ENCODE measurements at regions not wholly inside any gene's neighbourhood (a gene's known extent, or its start where the extent isn't known, plus 50 kb on each side); places are given as distances from the start of the nearest gene placed in this dataset.
"Not testable (repeated sequence)": the region's sequence is repeated elsewhere in the genome, so short reads cannot be mapped to it uniquely, and the experiment has no call there.

- no peak for TF ChIP-seq POLR2AphosphoS5 (IDR thresholded peaks at IDR 0.05)
- no peak for TF ChIP-seq POLR2A (IDR thresholded peaks at IDR 0.05; ENCODE audit: low read depth)
- TF ChIP-seq EP300 (IDR thresholded peaks at IDR 0.05), result no peak
- TF ChIP-seq CTCF (IDR thresholded peaks at IDR 0.05), result no peak
- Histone ChIP-seq H3K4me1 (peaks cover 0 to 32% (median 21%) of the 10 kb centered on the region in 4 donors), H3K36me3 (no peaks in the 10 kb centered on the region), H3K4me3 (no peak overlapping the region), H3K27me3 (no peaks in the 10 kb centered on the region), H3K27ac (replicated peaks in 1 of 4) (no peak overlapping the region), H3K9me3 (no peaks in the 10 kb centered on the region)
- intact Hi-C loops (cut with DNase I), result no loop called here
- DNase-seq (ENCODE audit: extremely low spot score), result no peak
- WGBS, result 84% methylated on average over 3 of the region's 3 CpGs
Observed at GRCh38 chr18:60191926-60192325, 180.6 kb downstream of the MC4R start.

- TF ChIP-seq POLR2A (IDR thresholded peaks at IDR 0.05; ENCODE audit: low read depth) (no peak), POLR2AphosphoS5 (IDR thresholded peaks at IDR 0.05) (no peak), CTCF (IDR thresholded peaks at IDR 0.05) (no peak), EP300 (IDR thresholded peaks at IDR 0.05) (no peak)
- H3K4me3 ChIP-seq, result no peak overlapping the region
- no peak overlapping the region for H3K27ac ChIP-seq (replicated peaks in 1 of 4)
- H3K27me3 ChIP-seq, result no peaks in the 10 kb centered on the region
- no peaks in the 10 kb centered on the region for H3K9me3 ChIP-seq
- H3K4me1 ChIP-seq, result peaks cover 0 to 20% (median 12%) of the 10 kb centered on the region in 4 donors
- no peak for DNase-seq (ENCODE audit: extremely low spot score)
- no peaks in the 10 kb centered on the region for H3K36me3 ChIP-seq
- intact Hi-C loops (cut with DNase I), result no loop called here
- WGBS, result 84% methylated on average over 2 of the region's 2 CpGs
Observed at GRCh38 chr18:60189856-60190255, 182.7 kb downstream of the MC4R start.

- no peaks in the 10 kb centered on the region for H3K36me3 ChIP-seq
- DNase-seq (ENCODE audit: extremely low spot score), result no peak
- H3K9me3 ChIP-seq, result no peaks in the 10 kb centered on the region
- no peak overlapping the region for H3K27ac ChIP-seq (replicated peaks in 1 of 4)
- TF ChIP-seq POLR2AphosphoS5 (IDR thresholded peaks at IDR 0.05), result no peak
- TF ChIP-seq POLR2A (IDR thresholded peaks at IDR 0.05; ENCODE audit: low read depth), result no peak
- no peak for TF ChIP-seq CTCF (IDR thresholded peaks at IDR 0.05)
- TF ChIP-seq EP300 (IDR thresholded peaks at IDR 0.05), result no peak
- H3K27me3 ChIP-seq, result no peaks in the 10 kb centered on the region
- no peak overlapping the region for H3K4me3 ChIP-seq
- WGBS, result 26% methylated on average over 4 of the region's 4 CpGs
- peaks cover 0 to 15% (median 9%) of the 10 kb centered on the region in 4 donors for H3K4me1 ChIP-seq
- intact Hi-C loops (cut with DNase I), result no loop called here
Observed at GRCh38 chr18:60188958-60189357, 183.6 kb downstream of the MC4R start.

- Histone ChIP-seq H3K27me3 (no peaks in the 10 kb centered on the region), H3K9me3 (peaks cover 0 to 5% (median 0%) of the 10 kb centered on the region in 4 donors), H3K4me3 (no peak overlapping the region), H3K27ac (replicated peaks in 1 of 4) (no peak overlapping the region), H3K36me3 (no peaks in the 10 kb centered on the region), H3K4me1 (no peaks in the 10 kb centered on the region)
- 70% methylated on average over 1 of the region's 1 CpG for WGBS
- no peak for TF ChIP-seq POLR2AphosphoS5 (IDR thresholded peaks at IDR 0.05)
- no peak for TF ChIP-seq POLR2A (IDR thresholded peaks at IDR 0.05; ENCODE audit: low read depth)
- no peak for TF ChIP-seq EP300 (IDR thresholded peaks at IDR 0.05)
- TF ChIP-seq CTCF (IDR thresholded peaks at IDR 0.05), result no peak
- intact Hi-C loops (cut with DNase I), result no loop called here
- no peak for DNase-seq (ENCODE audit: extremely low spot score)
Observed at GRCh38 chr18:60182223-60182622, 190.4 kb downstream of the MC4R start.

- no peaks in the 10 kb centered on the region for H3K36me3 ChIP-seq
- intact Hi-C loops (cut with DNase I), result no loop called here
- 73% methylated on average over 5 of the region's 5 CpGs for WGBS
Observed at GRCh38 chr18:60180671-60181070, 191.9 kb downstream of the MC4R start.

GRCh38 chr18:60178224-60178623, 194.4 kb downstream of the MC4R start:
- DNase-seq (ENCODE audit: extremely low spot score); H3K4me3 ChIP-seq; H3K27ac ChIP-seq (replicated peaks in 1 of 4); H3K27me3 ChIP-seq; intact Hi-C loops (cut with DNase I); H3K4me1 ChIP-seq; H3K36me3 ChIP-seq; H3K9me3 ChIP-seq: not testable (repeated sequence)
- WGBS, result 91% methylated on average over 6 of the region's 6 CpGs

More at GRCh38 chr18:60180671-60181070, 191.9 kb downstream of the MC4R start:
- no peak for DNase-seq (ENCODE audit: extremely low spot score)
- TF ChIP-seq CTCF (IDR thresholded peaks at IDR 0.05) (no peak), POLR2AphosphoS5 (IDR thresholded peaks at IDR 0.05) (no peak), POLR2A (IDR thresholded peaks at IDR 0.05; ENCODE audit: low read depth) (no peak), EP300 (IDR thresholded peaks at IDR 0.05) (no peak)
- Histone ChIP-seq H3K27me3 (no peaks in the 10 kb centered on the region), H3K4me1 (no peaks in the 10 kb centered on the region), H3K9me3 (peaks cover 0 to 5% (median 0%) of the 10 kb centered on the region in 4 donors), H3K4me3 (no peak overlapping the region), H3K27ac (replicated peaks in 1 of 4) (no peak overlapping the region)
